GM10266 (cell line): ENCODE measurements at regions not wholly inside any gene's neighbourhood (a gene's known extent, or its start where the extent isn't known, plus 50 kb on each side); places are given as distances from the start of the nearest gene placed in this dataset.

Experiments
- DNase-seq: peaks from one replicate; pipeline ENCODE4 v3.0.0; 2012; ENCODE audit errors: extremely low spot score
- CTCF ChIP-seq: IDR thresholded peaks from 2 replicates; pipeline ENCODE4 v1.5.1; 2012; ENCODE audit warnings: mild to moderate bottlenecking, low read depth; ENCODE audit not compliant: control insufficient read depth, insufficient read depth; ENCODE audit errors: missing control alignments

GRCh38 chr20:10986586-10986985, 312.8 kb upstream of the JAG1 start:
- DNase-seq, result no peak
- TF ChIP-seq CTCF, result no peak

GRCh38 chr20:10987651-10988383, 314.0 kb upstream of the JAG1 start:
- TF ChIP-seq CTCF, result no peak
- no peak for DNase-seq

- DNase-seq, result no peak
These were observed 317.0 kb upstream of the JAG1 start for GRCh38 chr20:10990625-10991382.

GRCh38 chr20:10992731-10993130, 318.9 kb upstream of the JAG1 start:
- no peak for DNase-seq
- TF ChIP-seq CTCF, result no peak

More at GRCh38 chr20:10990625-10991382, 317.0 kb upstream of the JAG1 start:
- no peak for TF ChIP-seq CTCF

GRCh38 chr20:10994991-10995700, 321.3 kb upstream of the JAG1 start:
- DNase-seq, result no peak

GRCh38 chr20:10998476-10998875, 324.7 kb upstream of the JAG1 start:
- no peak for TF ChIP-seq CTCF
- no peak for DNase-seq

More at GRCh38 chr20:10994991-10995700, 321.3 kb upstream of the JAG1 start:
- no peak for TF ChIP-seq CTCF
